PC-3 (cell line): ENCODE measurements at regions not wholly inside any gene's neighbourhood (a gene's known extent, or its start where the extent isn't known, plus 50 kb on each side); places are given as distances from the start of the nearest gene placed in this dataset.

Experiments
- ATAC-seq: fragments of 200-7000 bp; cut with Tn5 transposase; 2 replicates; pipeline ENCODE4 v1.9.1; 2020; ENCODE audit warnings: mild to moderate bottlenecking, moderate library complexity
- BruUV-seq: library from RNA; stranded (reverse); fragments of 400-500 nt; replicated peaks from 2 replicates; lab custom pipeline; 2021; lab: Mats Ljungman, UMichigan
- CTCF ChIA-PET: fragments of 300-600 bp; sonication (Branson Sonifier 250); formaldehyde crosslinking; loops from one replicate; lab custom pipeline; 2022; ENCODE audit warnings: antibody characterized with exemption; lab: Charles Lee
- POLR2A ChIA-PET: fragments of 300-600 bp; sonication (Branson Sonifier 250); formaldehyde crosslinking; loops from one replicate; lab custom pipeline; 2022; ENCODE audit warnings: antibody characterized with exemption; ENCODE audit not compliant: unreplicated experiment; lab: Charles Lee
- DNase-seq: peaks from one replicate; pipeline ENCODE4 v3.0.0-alpha.2; 2015
- H2AFZ ChIP-seq: fragments of 300-600 bp; sonication (generic); 2 replicates; pipeline ENCODE4 v1.6.0; 2016; ENCODE audit warnings: antibody characterized with exemption, low read length
- H3F3A ChIP-seq: fragments of 300-600 bp; sonication (generic); one replicate; pipeline ENCODE4 v1.6.0; 2017; ENCODE audit warnings: antibody characterized with exemption, low read length, control low read depth, mild to moderate bottlenecking; ENCODE audit not compliant: unreplicated experiment
- H3K27ac ChIP-seq: fragments of 300-600 bp; sonication (generic); 2 replicates; pipeline ENCODE4 v1.5.1; 2016; ENCODE audit warnings: mild to moderate bottlenecking, low read length
- H3K27me3 ChIP-seq: fragments of 300-600 bp; sonication (generic); 2 replicates; pipeline ENCODE4 v1.6.1; 2016; ENCODE audit warnings: low read length, mixed read lengths
- H3K36me3 ChIP-seq: fragments of 300-600 bp; sonication (generic); 2 replicates; pipeline ENCODE4 v1.6.1; 2016; ENCODE audit warnings: low read depth, mixed run types, low read length, mixed read lengths
- H3K4me1 ChIP-seq: fragments of 300-600 bp; sonication (generic); 2 replicates; pipeline ENCODE4 v1.5.1; 2016; ENCODE audit warnings: low read length; ENCODE audit not compliant: insufficient read depth
- H3K4me2 ChIP-seq: fragments of 300-600 bp; sonication (generic); 2 replicates; pipeline ENCODE4 v1.6.0; 2016; ENCODE audit warnings: low read length
- H3K4me3 ChIP-seq: fragments of 300-600 bp; sonication (generic); 2 replicates; pipeline ENCODE4 v1.5.1; 2016; ENCODE audit warnings: mild to moderate bottlenecking, low read length, mixed read lengths
- H3K79me2 ChIP-seq: fragments of 300-600 bp; sonication (generic); 2 replicates; pipeline ENCODE4 v1.6.1; 2017; ENCODE audit warnings: low read length, mixed read lengths
- H3K9ac ChIP-seq: fragments of 300-600 bp; sonication (generic); 2 replicates; pipeline ENCODE4 v1.6.0; 2016; ENCODE audit warnings: mild to moderate bottlenecking, low read length
- H3K9me2 ChIP-seq: fragments of 300-600 bp; sonication (generic); replicated peaks from 2 replicates; pipeline ENCODE4 v1.6.1; 2016; ENCODE audit warnings: mixed run types, low read length, mixed read lengths
- H3K9me3 ChIP-seq: fragments of 300-600 bp; sonication (generic); 2 replicates; pipeline ENCODE4 v1.6.1; 2016; ENCODE audit warnings: low read length, mixed read lengths
- H4K20me1 ChIP-seq: fragments of 300-600 bp; sonication (generic); 2 replicates; pipeline ENCODE4 v1.6.1; 2016; ENCODE audit warnings: low read length, mixed read lengths
- CTCF ChIP-seq: fragments of 300-600 bp; sonication (generic); conservative IDR thresholded peaks from 2 replicates; pipeline ENCODE4 v1.5.1; 2017; ENCODE audit warnings: antibody characterized with exemption, low read depth, mild to moderate bottlenecking, low read length
- EZH2 ChIP-seq: fragments of 300-600 bp; sonication (generic); IDR thresholded peaks from one replicate; pipeline ENCODE4 v1.6.1; 2017; ENCODE audit warnings: antibody characterized with exemption, mild to moderate bottlenecking, low read length; ENCODE audit not compliant: unreplicated experiment
- EZH2phosphoT487 ChIP-seq: fragments of 300-600 bp; sonication (generic); IDR thresholded peaks from 2 replicates; pipeline ENCODE4 v1.6.1; 2018; ENCODE audit warnings: mild to moderate bottlenecking, antibody characterized with exemption, low read length, borderline replicate concordance
- intact Hi-C: fragments of 100-400 bp; cut with micrococcal nuclease; formaldehyde crosslinking; loops from 2 replicates; pipeline ENCODE4 v1.9.0; 2023

- H3K27me3 ChIP-seq: peaks cover 29% of the 10 kb centered on the region
- intact Hi-C loops: no loop called here
- H3K9me2 ChIP-seq: no peaks in the 10 kb centered on the region
- H3K27ac ChIP-seq: no peak overlapping the region
- no peaks in the 10 kb centered on the region for H3K79me2 ChIP-seq
- H2AFZ ChIP-seq: no peak overlapping the region
- TF ChIP-seq CTCF (no peak), EZH2phosphoT487 (no peak), EZH2 (no peak)
- no peaks in the 10 kb centered on the region for H3K4me1 ChIP-seq
- DNase-seq (no peak), ATAC-seq (no peak)
- H3K36me3 ChIP-seq: no peaks in the 10 kb centered on the region
- no peak overlapping the region for H3K4me3 ChIP-seq
- CTCF ChIA-PET: no interaction called here
- no peaks in the 10 kb centered on the region for H4K20me1 ChIP-seq
- no peak overlapping the region for H3K4me2 ChIP-seq
- no TSS peak for BruUV-seq
- no peak overlapping the region for H3K9ac ChIP-seq
- no peaks in the 10 kb centered on the region for H3F3A ChIP-seq
- H3K9me3 ChIP-seq: no peaks in the 10 kb centered on the region
- POLR2A ChIA-PET: no interaction called here
These were observed 279.1 kb upstream of the PLET1 start for GRCh38 chr11:112539741-112540140.

GRCh38 chr11:112540261-112540660, 279.6 kb upstream of the PLET1 start:
- peaks cover 34% of the 10 kb centered on the region for H3K27me3 ChIP-seq
- H3K9ac ChIP-seq: no peak overlapping the region
- DNase-seq: no peak
- no peak for TF ChIP-seq EZH2phosphoT487
- H3K4me3 ChIP-seq: no peak overlapping the region
- no peaks in the 10 kb centered on the region for H3K9me3 ChIP-seq
- no peak overlapping the region for H2AFZ ChIP-seq
- H3K4me2 ChIP-seq: no peak overlapping the region
- H3F3A ChIP-seq: no peaks in the 10 kb centered on the region
- H3K4me1 ChIP-seq: no peaks in the 10 kb centered on the region
- H3K36me3 ChIP-seq: no peaks in the 10 kb centered on the region
- no TSS peak for BruUV-seq
- POLR2A ChIA-PET: no interaction called here
- ATAC-seq: no peak
- no peak overlapping the region for H3K27ac ChIP-seq
- no peaks in the 10 kb centered on the region for H3K79me2 ChIP-seq
- H4K20me1 ChIP-seq: no peaks in the 10 kb centered on the region
- CTCF ChIA-PET: no interaction called here
- no peaks in the 10 kb centered on the region for H3K9me2 ChIP-seq
- intact Hi-C loops: no loop called here

GRCh38 chr11:112541140-112542046, 280.7 kb upstream of the PLET1 start:
- CTCF ChIA-PET: no interaction called here
- no peak for ATAC-seq
- no peaks in the 10 kb centered on the region for H3F3A ChIP-seq
- no peak overlapping the region for H2AFZ ChIP-seq
- DNase-seq: no peak
- H3K4me1 ChIP-seq: no peaks in the 10 kb centered on the region
- no TSS peak for BruUV-seq
- H3K36me3 ChIP-seq: no peaks in the 10 kb centered on the region
- POLR2A ChIA-PET: no interaction called here
- H3K4me2 ChIP-seq: no peak overlapping the region
- H4K20me1 ChIP-seq: no peaks in the 10 kb centered on the region
- H3K79me2 ChIP-seq: no peaks in the 10 kb centered on the region
- no peaks in the 10 kb centered on the region for H3K9me2 ChIP-seq
- no peaks in the 10 kb centered on the region for H3K9me3 ChIP-seq
- H3K4me3 ChIP-seq: no peak overlapping the region
- no peak overlapping the region for H3K27ac ChIP-seq
- TF ChIP-seq EZH2 (no peak), CTCF (no peak), EZH2phosphoT487 (no peak)
- H3K27me3 ChIP-seq: peaks cover 38% of the 10 kb centered on the region
- no peak overlapping the region for H3K9ac ChIP-seq
- intact Hi-C loops: no loop called here
